GM23338 (cell line): ENCODE measurements at regions not wholly inside any gene's neighbourhood (a gene's known extent, or its start where the extent isn't known, plus 50 kb on each side); places are given as distances from the start of the nearest gene placed in this dataset.

ENCODE experiments used
- ATAC-seq: fragments of 200-7000 bp; cut with Tn5 transposase; 3 replicates; pipeline ENCODE4 v1.9.1; 2020
- DNase-seq: peaks from one replicate; pipeline ENCODE4 v3.0.0-alpha.2; 2015; ENCODE audit warnings: low spot score
- H2AFZ ChIP-seq: fragments of 200-600 bp; sonication (generic); 2 replicates; pipeline ENCODE4 v1.8.0; 2016; ENCODE audit warnings: antibody characterized with exemption, mild to moderate bottlenecking, moderate library complexity
- H3F3A ChIP-seq: fragments of 200-600 bp; sonication (generic); replicated peaks from 2 replicates; pipeline ENCODE4 v1.8.0; 2017; ENCODE audit warnings: antibody characterized with exemption, mixed run types, low read depth
- H3K27ac ChIP-seq: fragments of 200-600 bp; sonication (generic); 2 replicates; pipeline ENCODE4 v1.6.1; 2016; ENCODE audit warnings: low read depth
- H3K27me3 ChIP-seq: fragments of 200-600 bp; sonication (generic); 2 replicates; pipeline ENCODE4 v1.8.0; 2016; ENCODE audit warnings: mild to moderate bottlenecking, mixed run types, moderate library complexity; ENCODE audit not compliant: insufficient read depth
- H3K36me3 ChIP-seq: fragments of 200-600 bp; sonication (generic); 2 replicates; pipeline ENCODE4 v1.8.0; 2016; ENCODE audit warnings: mild to moderate bottlenecking; ENCODE audit not compliant: insufficient read depth
- H3K4me1 ChIP-seq: fragments of 200-600 bp; sonication (generic); 2 replicates; pipeline ENCODE4 v1.8.0; 2016; ENCODE audit warnings: mild to moderate bottlenecking, moderate library complexity; ENCODE audit not compliant: insufficient read depth
- H3K4me2 ChIP-seq: fragments of 200-600 bp; sonication (generic); 2 replicates; pipeline ENCODE4 v1.7.1; 2017; ENCODE audit warnings: mixed run types
- H3K4me3 ChIP-seq: fragments of 200-600 bp; sonication (generic); 2 replicates; pipeline ENCODE4 v1.6.1; 2016; ENCODE audit warnings: mixed run types
- H3K79me2 ChIP-seq: fragments of 200-600 bp; sonication (generic); replicated peaks from 2 replicates; pipeline ENCODE4 v1.8.0; 2017; ENCODE audit warnings: mild to moderate bottlenecking; ENCODE audit not compliant: insufficient read depth
- H3K9me2 ChIP-seq: fragments of 200-600 bp; sonication (generic); 2 replicates; pipeline ENCODE4 v1.8.0; 2017; ENCODE audit not compliant: insufficient read depth
- H4K20me1 ChIP-seq: fragments of 200-600 bp; sonication (generic); replicated peaks from 2 replicates; pipeline ENCODE4 v1.8.0; 2017; ENCODE audit warnings: mild to moderate bottlenecking; ENCODE audit not compliant: insufficient read depth
- H3K27ac Mint-ChIP-seq: 2 replicates; pipeline ENCODE4 v1.8.0; 2020; ENCODE audit warnings: inconsistent platforms, mild to moderate bottlenecking, moderate library complexity, mixed read lengths
- H3K27me3 Mint-ChIP-seq: 3 replicates; pipeline ENCODE4 v1.8.0; 2022; ENCODE audit warnings: low read depth, mild to moderate bottlenecking, moderate library complexity, mixed read lengths, inconsistent platforms; ENCODE audit not compliant: insufficient read depth, poor library complexity
- H3K36me3 Mint-ChIP-seq: 3 replicates; pipeline ENCODE4 v1.8.0; 2021; ENCODE audit warnings: low read depth, mild to moderate bottlenecking, inconsistent platforms, moderate library complexity, mixed read lengths
- H3K4me1 Mint-ChIP-seq: 3 replicates; pipeline ENCODE4 v1.8.0; 2020; ENCODE audit warnings: mild to moderate bottlenecking, inconsistent platforms, mixed read lengths
- H3K4me3 Mint-ChIP-seq: 3 replicates; pipeline ENCODE4 v1.8.0; 2021; ENCODE audit warnings: moderate library complexity, mild to moderate bottlenecking, inconsistent platforms, mixed read lengths
- H3K9me3 Mint-ChIP-seq: 3 replicates; pipeline ENCODE4 v1.8.0; 2020; ENCODE audit warnings: moderate library complexity, mild to moderate bottlenecking, inconsistent platforms, mixed read lengths
- EZH2 ChIP-seq: fragments of 200-600 bp; sonication (generic); IDR thresholded peaks from one replicate; pipeline ENCODE4 v1.8.0; 2017; ENCODE audit warnings: antibody characterized with exemption, mild to moderate bottlenecking, low read depth; ENCODE audit not compliant: unreplicated experiment
- EZH2phosphoT487 ChIP-seq: fragments of 200-600 bp; sonication (generic); IDR thresholded peaks from one replicate; pipeline ENCODE4 v1.8.1; 2018; ENCODE audit warnings: antibody characterized with exemption; ENCODE audit not compliant: unreplicated experiment
- JUNB ChIP-seq: IDR thresholded peaks from one replicate; pipeline ENCODE4 v1.6.1; 2016; ENCODE audit warnings: antibody characterized with exemption; ENCODE audit not compliant: unreplicated experiment
- NANOG ChIP-seq: IDR thresholded peaks from 2 replicates; pipeline ENCODE4 v1.6.1; 2016; ENCODE audit warnings: antibody characterized with exemption, borderline replicate concordance
- POLR2AphosphoS5 ChIP-seq: IDR thresholded peaks from 2 replicates; pipeline ENCODE4 v1.6.1; 2016; ENCODE audit warnings: antibody characterized with exemption, low read depth
- STAT1 ChIP-seq: IDR thresholded peaks from one replicate; pipeline ENCODE4 v1.6.1; 2016; ENCODE audit warnings: antibody characterized with exemption; ENCODE audit not compliant: unreplicated experiment
- TF ChIP-seq, protein P1 (sequence below), 2 experiments: fragments of 200-600 bp in 1 of 2; sonication (generic) in 1 of 2; conservative IDR thresholded peaks; 2 replicates each; pipeline versions ENCODE4 v1.5.1 to v1.6.1; 2016 to 2017; ENCODE audit warnings: antibody characterized with exemption in 2 of 2, low read depth in 2 of 2, mild to moderate bottlenecking in 2 of 2, moderate library complexity in 1 of 2
- TF ChIP-seq, protein P2 (sequence below): IDR thresholded peaks from 2 replicates; pipeline ENCODE4 v1.6.1; 2016; ENCODE audit warnings: antibody characterized with exemption

DNA sequence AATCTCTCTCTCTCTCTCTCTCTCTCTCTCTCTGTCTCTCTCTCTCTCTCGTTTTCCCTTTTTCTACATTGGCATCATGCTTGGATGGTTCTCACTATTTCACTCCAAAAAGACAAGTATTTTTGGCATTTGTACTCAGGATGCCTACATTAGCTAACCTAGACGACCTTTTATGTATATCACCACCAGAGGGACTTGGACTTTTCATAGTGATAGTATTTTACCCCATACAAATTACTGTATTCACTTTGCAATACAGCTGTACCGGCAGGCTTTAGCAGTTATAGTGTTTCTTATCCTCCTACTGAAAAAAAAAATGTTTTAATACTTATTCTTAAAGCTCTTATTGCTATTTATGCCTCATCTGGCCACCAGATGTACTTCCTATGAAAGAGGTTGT, 687.2 kb upstream of the KLHL1 start:
- H3K79me2 ChIP-seq: no peaks in the 10 kb centered on the region
- TF ChIP-seq, protein P1, sequence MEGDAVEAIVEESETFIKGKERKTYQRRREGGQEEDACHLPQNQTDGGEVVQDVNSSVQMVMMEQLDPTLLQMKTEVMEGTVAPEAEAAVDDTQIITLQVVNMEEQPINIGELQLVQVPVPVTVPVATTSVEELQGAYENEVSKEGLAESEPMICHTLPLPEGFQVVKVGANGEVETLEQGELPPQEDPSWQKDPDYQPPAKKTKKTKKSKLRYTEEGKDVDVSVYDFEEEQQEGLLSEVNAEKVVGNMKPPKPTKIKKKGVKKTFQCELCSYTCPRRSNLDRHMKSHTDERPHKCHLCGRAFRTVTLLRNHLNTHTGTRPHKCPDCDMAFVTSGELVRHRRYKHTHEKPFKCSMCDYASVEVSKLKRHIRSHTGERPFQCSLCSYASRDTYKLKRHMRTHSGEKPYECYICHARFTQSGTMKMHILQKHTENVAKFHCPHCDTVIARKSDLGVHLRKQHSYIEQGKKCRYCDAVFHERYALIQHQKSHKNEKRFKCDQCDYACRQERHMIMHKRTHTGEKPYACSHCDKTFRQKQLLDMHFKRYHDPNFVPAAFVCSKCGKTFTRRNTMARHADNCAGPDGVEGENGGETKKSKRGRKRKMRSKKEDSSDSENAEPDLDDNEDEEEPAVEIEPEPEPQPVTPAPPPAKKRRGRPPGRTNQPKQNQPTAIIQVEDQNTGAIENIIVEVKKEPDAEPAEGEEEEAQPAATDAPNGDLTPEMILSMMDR (conservative IDR thresholded peaks at IDR 0.05; ENCODE audit: low read depth in 2 of 2): peak in 1 of 2 experiments; percentile 34; a peak in 1 of 4 replicates
- TF ChIP-seq, protein P2, sequence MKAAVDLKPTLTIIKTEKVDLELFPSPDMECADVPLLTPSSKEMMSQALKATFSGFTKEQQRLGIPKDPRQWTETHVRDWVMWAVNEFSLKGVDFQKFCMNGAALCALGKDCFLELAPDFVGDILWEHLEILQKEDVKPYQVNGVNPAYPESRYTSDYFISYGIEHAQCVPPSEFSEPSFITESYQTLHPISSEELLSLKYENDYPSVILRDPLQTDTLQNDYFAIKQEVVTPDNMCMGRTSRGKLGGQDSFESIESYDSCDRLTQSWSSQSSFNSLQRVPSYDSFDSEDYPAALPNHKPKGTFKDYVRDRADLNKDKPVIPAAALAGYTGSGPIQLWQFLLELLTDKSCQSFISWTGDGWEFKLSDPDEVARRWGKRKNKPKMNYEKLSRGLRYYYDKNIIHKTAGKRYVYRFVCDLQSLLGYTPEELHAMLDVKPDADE: no peak
- no peak overlapping the region for H3K4me3 ChIP-seq
- H2AFZ ChIP-seq: no peak overlapping the region
- no peak for ATAC-seq
- H3K27me3 ChIP-seq: no peaks in the 10 kb centered on the region
- H3K4me1 ChIP-seq: no peaks in the 10 kb centered on the region
- no peaks in the 10 kb centered on the region for H3F3A ChIP-seq
- no peak for DNase-seq
- no peaks in the 10 kb centered on the region for H3K36me3 ChIP-seq
- H4K20me1 ChIP-seq: no peaks in the 10 kb centered on the region
- Mint-ChIP-seq H3K36me3 (no peaks in the 10 kb centered on the region), H3K27me3 (no peaks in the 10 kb centered on the region), H3K27ac (no peak overlapping the region), H3K4me1 (no peaks in the 10 kb centered on the region), H3K4me3 (no peak overlapping the region), H3K9me3 (no peaks in the 10 kb centered on the region)
- no peak overlapping the region for H3K4me2 ChIP-seq
- H3K9me2 ChIP-seq: no peaks in the 10 kb centered on the region
- H3K27ac ChIP-seq: no peak overlapping the region

DNA sequence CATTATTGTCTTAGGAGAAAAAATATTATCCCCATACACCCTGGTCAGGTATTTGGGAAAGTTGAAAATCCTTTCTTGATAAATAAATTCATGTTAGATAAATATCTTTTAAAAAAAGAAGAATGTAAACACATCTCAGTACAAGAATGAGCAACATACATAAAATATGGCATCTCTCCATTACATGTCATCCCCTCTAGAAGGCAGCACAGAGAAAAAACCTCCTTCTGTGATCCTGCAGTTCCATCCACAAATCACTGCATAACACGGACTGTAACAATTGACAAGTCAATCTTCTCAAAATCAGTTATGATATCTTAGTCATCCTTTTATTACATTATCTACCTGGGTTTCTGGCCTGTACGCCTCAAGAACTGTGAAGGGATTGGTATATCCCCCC, 683.9 kb upstream of the KLHL1 start:
- DNase-seq: peak; percentile 27
- no peak overlapping the region for H3K27ac Mint-ChIP-seq
- ATAC-seq: peak; percentile 53; the same call in 2 of the 3 replicates

DNA sequence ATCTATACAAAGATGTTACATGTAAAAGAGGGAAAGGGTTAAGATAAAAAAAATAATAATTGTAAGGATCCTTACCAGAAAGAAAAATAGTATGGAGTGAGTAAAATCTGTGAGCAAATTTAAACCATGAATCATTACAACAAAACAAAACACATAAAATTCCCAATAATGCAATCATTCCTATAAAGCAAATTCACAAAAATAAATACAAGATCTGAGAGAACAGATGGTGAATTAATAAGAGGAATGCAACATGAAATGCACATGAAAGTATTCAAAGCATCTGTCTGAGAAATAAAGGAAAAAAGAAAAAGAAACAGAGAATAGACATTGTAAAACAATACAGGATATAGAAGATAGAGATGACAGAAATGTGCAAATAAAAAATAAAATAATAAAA, 681.5 kb upstream of the KLHL1 start:
- no peaks in the 10 kb centered on the region for H3K27me3 ChIP-seq
- Mint-ChIP-seq H3K9me3 (no peaks in the 10 kb centered on the region), H3K27ac (no peak overlapping the region), H3K27me3 (peaks cover 2% of the 10 kb centered on the region), H3K4me3 (no peak overlapping the region), H3K4me1 (no peaks in the 10 kb centered on the region), H3K36me3 (no peaks in the 10 kb centered on the region)
- no peak overlapping the region for H2AFZ ChIP-seq
- H3K9me2 ChIP-seq: no peaks in the 10 kb centered on the region
- H3K27ac ChIP-seq: no peak overlapping the region
- H3K4me1 ChIP-seq: no peaks in the 10 kb centered on the region
- no peak overlapping the region for H3K4me3 ChIP-seq
- H3K4me2 ChIP-seq: no peak overlapping the region
- no peaks in the 10 kb centered on the region for H3F3A ChIP-seq
- H3K36me3 ChIP-seq: no peaks in the 10 kb centered on the region
- H3K79me2 ChIP-seq: no peaks in the 10 kb centered on the region
- DNase-seq (no peak), ATAC-seq (no peak)
- no peaks in the 10 kb centered on the region for H4K20me1 ChIP-seq
- TF ChIP-seq JUNB (no peak), NANOG (no peak), POLR2AphosphoS5 (no peak), EZH2phosphoT487 (no peak), STAT1 (no peak), EZH2 (no peak)
- TF ChIP-seq, protein P2: no peak
- TF ChIP-seq, protein P1 (conservative IDR thresholded peaks at IDR 0.05; ENCODE audit: low read depth in 2 of 2): no peak

More for the DNA sequence above, 683.9 kb upstream of the KLHL1 start:
- H3K27ac ChIP-seq: no peak overlapping the region
- Mint-ChIP-seq H3K4me1 (no peaks in the 10 kb centered on the region), H3K4me3 (no peak overlapping the region), H3K9me3 (no peaks in the 10 kb centered on the region), H3K27me3 (peaks cover 2% of the 10 kb centered on the region), H3K36me3 (no peaks in the 10 kb centered on the region)
- TF ChIP-seq, protein P1 (conservative IDR thresholded peaks at IDR 0.05; ENCODE audit: low read depth in 2 of 2): peak; percentile 25 to 37; a peak in 3 of 4 replicates
- TF ChIP-seq STAT1: no peak
- H3K4me2 ChIP-seq: no peak overlapping the region
- no peak overlapping the region for H3K4me3 ChIP-seq
- H3K36me3 ChIP-seq: no peaks in the 10 kb centered on the region
- no peaks in the 10 kb centered on the region for H3F3A ChIP-seq
- no peaks in the 10 kb centered on the region for H3K4me1 ChIP-seq
- H3K9me2 ChIP-seq: no peaks in the 10 kb centered on the region
- no peaks in the 10 kb centered on the region for H4K20me1 ChIP-seq
- H3K79me2 ChIP-seq: no peaks in the 10 kb centered on the region
- no peak overlapping the region for H2AFZ ChIP-seq
- no peaks in the 10 kb centered on the region for H3K27me3 ChIP-seq
